Esophagus (tissue), 2 donors: ENCODE measurements at regions not wholly inside any gene's neighbourhood (a gene's known extent, or its start where the extent isn't known, plus 50 kb on each side); places are given as distances from the start of the nearest gene placed in this dataset.
"Not testable (repeated sequence)": the region's sequence is repeated elsewhere in the genome, so short reads cannot be mapped to it uniquely, and the experiment has no call there.

Experiments used
- H3K27ac ChIP-seq, 2 donors: one replicate each; pipeline ENCODE4 v1.5.1; 2013; ENCODE audit warnings: low read depth in 2 of 2, mild to moderate bottlenecking in 2 of 2, inconsistent platforms in 1 of 2, low read length in 1 of 2, moderate library complexity in 1 of 2
- H3K27me3 ChIP-seq, 2 donors: one replicate each; pipeline ENCODE4 v1.6.1; 2013; ENCODE audit warnings: low read length in 2 of 2, control low read depth in 1 of 2, mild to moderate bottlenecking in 1 of 2; ENCODE audit not compliant: insufficient read depth in 2 of 2, control insufficient read depth in 1 of 2
- H3K36me3 ChIP-seq, 2 donors: one replicate each; pipeline ENCODE4 v1.6.1; 2013; ENCODE audit warnings: low read length in 1 of 2; ENCODE audit not compliant: control insufficient read depth in 2 of 2, insufficient read depth in 2 of 2
- H3K4me1 ChIP-seq, 2 donors: one replicate each; pipeline ENCODE4 v1.6.1; 2013; ENCODE audit warnings: low read length in 1 of 2; ENCODE audit not compliant: control insufficient read depth in 2 of 2, insufficient read depth in 2 of 2
- H3K4me3 ChIP-seq, 2 donors: one replicate each; pipeline ENCODE4 v1.5.1; 2013; ENCODE audit warnings: low read length in 2 of 2, mild to moderate bottlenecking in 2 of 2, low read depth in 1 of 2, moderate library complexity in 1 of 2
- H3K9me3 ChIP-seq, 2 donors: one replicate each; pipeline ENCODE4 v1.6.1; 2013; ENCODE audit warnings: mild to moderate bottlenecking in 2 of 2, low read depth in 1 of 2, low read length in 1 of 2, moderate library complexity in 1 of 2; ENCODE audit not compliant: control insufficient read depth in 2 of 2, insufficient read depth in 1 of 2
- WGBS, 2 donors: extraction: QIAGEN DNeasy Blood & Tissue Kit; methylation state at CpG; one replicate each; pipeline ENCODE4 v1.1.7; 2013; 5-methylcytosine and 5-hydroxymethylcytosine counted together
- donor health status: healthy with polysubstance abuse.
- donor health status: Bipolar disorder and iron deficiency.

- H3K27ac ChIP-seq, H3K27me3 ChIP-seq, H3K36me3 ChIP-seq, H3K4me1 ChIP-seq, H3K4me3 ChIP-seq, H3K9me3 ChIP-seq: not testable (repeated sequence)
- WGBS, 2 donors = 49 to 53% methylated on average over 5 of the region's 5 CpGs
These were observed 1450.1 kb downstream of the RPIA start for GRCh38 chr2:90141558-90141957.

- not testable (repeated sequence) for H3K9me3 ChIP-seq, H3K4me3 ChIP-seq, H3K27ac ChIP-seq, H3K36me3 ChIP-seq, H3K4me1 ChIP-seq, H3K27me3 ChIP-seq
These were observed 1460.3 kb downstream of the RPIA start for GRCh38 chr2:90151805-90152204.

GRCh38 chr2:90170978-90171377 lies 1479.5 kb downstream of the RPIA start:
- H3K4me3 ChIP-seq, H3K27me3 ChIP-seq, H3K9me3 ChIP-seq, H3K36me3 ChIP-seq, H3K4me1 ChIP-seq, H3K27ac ChIP-seq: not testable (repeated sequence)
- 73 to 80% methylated on average over 1 of the region's 1 CpG for WGBS, 2 donors

GRCh38 chr2:90173081-90173480 lies 1481.6 kb downstream of the RPIA start:
- H3K36me3 ChIP-seq, H3K4me1 ChIP-seq, H3K27me3 ChIP-seq, H3K4me3 ChIP-seq, H3K27ac ChIP-seq, H3K9me3 ChIP-seq: not testable (repeated sequence)
- WGBS, 2 donors = 49 to 65% methylated on average over 2 of the region's 2 CpGs

GRCh38 chr2:90179591-90179990 lies 1488.1 kb downstream of the RPIA start:
- WGBS, 2 donors = 37 to 62% methylated on average over 2 to 3 of the region's 3 CpGs
- not testable (repeated sequence) for H3K27ac ChIP-seq, H3K27me3 ChIP-seq, H3K9me3 ChIP-seq, H3K4me3 ChIP-seq, H3K36me3 ChIP-seq, H3K4me1 ChIP-seq

- Histone ChIP-seq H3K9me3 (no peaks in the 10 kb centered on the region), H3K36me3 (no peaks in the 10 kb centered on the region), H3K27me3 (no peaks in the 10 kb centered on the region), H3K4me1 (no peaks in the 10 kb centered on the region), H3K27ac (no peak overlapping the region), H3K4me3 (no peak overlapping the region)
- 12 to 21% methylated on average over 1 of the region's 1 CpG for WGBS, 2 donors
These were observed 1516.1 kb downstream of the RPIA start for GRCh38 chr2:90207454-90208058.

- WGBS, 2 donors = 79 to 83% methylated on average over 5 of the region's 5 CpGs
- H3K9me3 ChIP-seq = no peaks in the 10 kb centered on the region
These were observed 1517.5 kb downstream of the RPIA start for GRCh38 chr2:90209009-90209408.

GRCh38 chr2:90209806-90210205 lies 1518.3 kb downstream of the RPIA start:
- H3K4me1 ChIP-seq = no peaks in the 10 kb centered on the region
- WGBS, 2 donors = 82 to 85% methylated on average over 4 of the region's 4 CpGs
- no peak overlapping the region for H3K4me3 ChIP-seq

More at GRCh38 chr2:90209009-90209408, 1517.5 kb downstream of the RPIA start:
- H3K36me3 ChIP-seq = no peaks in the 10 kb centered on the region
- H3K4me3 ChIP-seq = no peak overlapping the region
- no peaks in the 10 kb centered on the region for H3K27me3 ChIP-seq
- no peaks in the 10 kb centered on the region for H3K4me1 ChIP-seq
- H3K27ac ChIP-seq = no peak overlapping the region

GRCh38 chr2:90215880-90216279 lies 1524.4 kb downstream of the RPIA start:
- not testable (repeated sequence) for H3K4me3 ChIP-seq, H3K36me3 ChIP-seq, H3K9me3 ChIP-seq, H3K4me1 ChIP-seq, H3K27ac ChIP-seq, H3K27me3 ChIP-seq
- WGBS, 2 donors = 34 to 35% methylated on average over 2 of the region's 2 CpGs

More at GRCh38 chr2:90209806-90210205, 1518.3 kb downstream of the RPIA start:
- Histone ChIP-seq H3K27ac (no peak overlapping the region), H3K9me3 (no peaks in the 10 kb centered on the region), H3K36me3 (no peaks in the 10 kb centered on the region), H3K27me3 (no peaks in the 10 kb centered on the region)

- 33 to 39% methylated on average over 1 of the region's 1 CpG for WGBS, 2 donors
- not testable (repeated sequence) for H3K9me3 ChIP-seq, H3K4me1 ChIP-seq, H3K27ac ChIP-seq, H3K4me3 ChIP-seq, H3K27me3 ChIP-seq, H3K36me3 ChIP-seq
These were observed 1525.3 kb downstream of the RPIA start for GRCh38 chr2:90216801-90217200.
